ENCODE measurements at regions not wholly inside any gene's neighbourhood (a gene's known extent, or its start where the extent isn't known, plus 50 kb on each side); places are given as distances from the start of the nearest gene placed in this dataset.

GRCh38 chr13:80048030-80048429 is 292.9 kb downstream of the SPRY2 start:
- no peak for TF ChIP-seq SUZ12 (IDR thresholded peaks at IDR 0.05; ENCODE audit: extremely low read depth, insufficient read depth, insufficient read length)
- no peak for TF ChIP-seq ZNF274 (IDR thresholded peaks at IDR 0.05; ENCODE audit: low read depth, low read length)
